ENCODE measurements at regions not wholly inside any gene's neighbourhood (a gene's known extent, or its start where the extent isn't known, plus 50 kb on each side); places are given as distances from the start of the nearest gene placed in this dataset.

DNA sequence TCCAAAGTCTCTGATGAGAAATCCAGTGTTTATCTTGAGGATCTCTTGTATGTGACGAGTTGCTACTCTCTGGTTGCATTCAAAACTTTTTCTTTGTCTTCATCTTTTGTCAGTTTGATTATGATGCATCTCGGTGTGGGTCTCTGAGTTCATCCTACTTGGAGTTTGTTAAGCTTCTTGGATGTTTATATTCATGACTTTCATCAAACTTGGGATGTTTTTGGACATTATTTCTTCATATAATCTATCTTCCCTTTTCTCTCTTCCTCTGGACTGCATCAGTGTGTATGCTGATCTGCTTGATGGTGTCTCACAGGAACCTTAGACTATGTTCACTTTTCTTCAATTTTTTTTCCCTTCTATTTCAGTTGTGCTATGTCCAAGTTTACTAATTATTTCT lies 320.4 kb downstream of the TLE3 start:
- no peak for DNase-seq (ENCODE audit: low read depth, low spot score)
- no peak for TF ChIP-seq CTCF (IDR thresholded peaks at IDR 0.05; ENCODE audit: insufficient read depth, low read length, missing control alignments)
- ChIA-PET POLR2A (no interaction called here), CTCF (no interaction called here)
- H3K4me3 ChIP-seq (ENCODE audit: low read depth, low read length), result no peak overlapping the region

DNA sequence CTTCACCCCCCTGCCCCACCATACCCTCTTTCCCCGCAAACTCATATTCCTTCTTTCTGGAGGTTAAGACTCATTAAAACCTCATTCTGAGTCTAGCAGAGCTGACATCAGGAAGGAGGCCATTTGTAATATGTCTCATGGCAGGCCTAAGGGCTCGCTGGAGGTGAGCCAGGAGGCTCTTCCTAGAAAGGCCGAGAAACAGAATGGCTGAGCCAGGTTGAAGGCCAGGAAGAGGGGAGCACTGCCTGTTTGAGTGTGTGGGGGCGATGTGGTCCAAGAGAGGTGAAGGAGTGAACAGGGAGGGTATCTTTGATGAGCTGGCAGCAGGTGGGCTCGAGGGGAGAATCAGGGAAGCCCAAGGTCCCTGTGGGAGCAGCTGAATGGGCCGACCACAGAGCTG lies 317.3 kb downstream of the TLE3 start:
- DNase-seq (ENCODE audit: low read depth, low spot score), result no peak
- H3K4me3 ChIP-seq (ENCODE audit: low read depth, low read length), result no peak overlapping the region
- CTCF ChIA-PET, result interaction anchor here (1.8 kb wide), 1 partner anchor 28 kb away, joined by 4 read pairs; no protein-coding TSS in a partner anchor
- no peak for TF ChIP-seq CTCF (IDR thresholded peaks at IDR 0.05; ENCODE audit: insufficient read depth, low read length, missing control alignments)
- POLR2A ChIA-PET, result no interaction called here

- TF ChIP-seq CTCF (IDR thresholded peaks at IDR 0.05; ENCODE audit: insufficient read depth, low read length, missing control alignments), result no peak
- no peak overlapping the region for H3K4me3 ChIP-seq (ENCODE audit: low read depth, low read length)
- ChIA-PET POLR2A (no interaction called here), CTCF (interaction anchor here (1.8 kb wide), 1 partner anchor 28 kb away, joined by 4 read pairs; no protein-coding TSS in a partner anchor)
- DNase-seq (ENCODE audit: low read depth, low spot score), result no peak
Observed at GRCh38 chr15:69780981-69781380, 316.7 kb downstream of the TLE3 start.

- CTCF ChIA-PET, result interaction anchor here (1.8 kb wide), 1 partner anchor 29 kb away, joined by 4 read pairs; no protein-coding TSS in a partner anchor
- no peak overlapping the region for H3K4me3 ChIP-seq (ENCODE audit: low read depth, low read length)
- no peak for TF ChIP-seq CTCF (IDR thresholded peaks at IDR 0.05; ENCODE audit: insufficient read depth, low read length, missing control alignments)
- no peak for DNase-seq (ENCODE audit: low read depth, low spot score)
- POLR2A ChIA-PET, result no interaction called here
Observed at GRCh38 chr15:69781411-69782125, 316.1 kb downstream of the TLE3 start.

- no peak for TF ChIP-seq CTCF (IDR thresholded peaks at IDR 0.05; ENCODE audit: insufficient read depth, low read length, missing control alignments)
- POLR2A ChIA-PET, result no interaction called here
- no peak overlapping the region for H3K4me3 ChIP-seq (ENCODE audit: low read depth, low read length)
- DNase-seq (ENCODE audit: low read depth, low spot score), result no peak
- CTCF ChIA-PET, result no interaction called here
Observed at GRCh38 chr15:69782139-69782658, 315.5 kb downstream of the TLE3 start.

- ChIA-PET CTCF (no interaction called here), POLR2A (no interaction called here)
- no peak for TF ChIP-seq CTCF (IDR thresholded peaks at IDR 0.05; ENCODE audit: insufficient read depth, low read length, missing control alignments)
- DNase-seq (ENCODE audit: low read depth, low spot score), result no peak
- no peak overlapping the region for H3K4me3 ChIP-seq (ENCODE audit: low read depth, low read length)
Observed at GRCh38 chr15:69782809-69783208, 314.9 kb downstream of the TLE3 start.
